EL (cell line): ENCODE measurements at regions not wholly inside any gene's neighbourhood (a gene's known extent, or its start where the extent isn't known, plus 50 kb on each side); places are given as distances from the start of the nearest gene placed in this dataset.

Experiments used
- DNase-seq: peaks from one replicate; pipeline ENCODE4 v3.0.0-alpha.2; 2016

GRCh38 chr5:160175438-160176218 is 53.7 kb upstream of the FABP6 start:
- DNase-seq, result no peak

DNA sequence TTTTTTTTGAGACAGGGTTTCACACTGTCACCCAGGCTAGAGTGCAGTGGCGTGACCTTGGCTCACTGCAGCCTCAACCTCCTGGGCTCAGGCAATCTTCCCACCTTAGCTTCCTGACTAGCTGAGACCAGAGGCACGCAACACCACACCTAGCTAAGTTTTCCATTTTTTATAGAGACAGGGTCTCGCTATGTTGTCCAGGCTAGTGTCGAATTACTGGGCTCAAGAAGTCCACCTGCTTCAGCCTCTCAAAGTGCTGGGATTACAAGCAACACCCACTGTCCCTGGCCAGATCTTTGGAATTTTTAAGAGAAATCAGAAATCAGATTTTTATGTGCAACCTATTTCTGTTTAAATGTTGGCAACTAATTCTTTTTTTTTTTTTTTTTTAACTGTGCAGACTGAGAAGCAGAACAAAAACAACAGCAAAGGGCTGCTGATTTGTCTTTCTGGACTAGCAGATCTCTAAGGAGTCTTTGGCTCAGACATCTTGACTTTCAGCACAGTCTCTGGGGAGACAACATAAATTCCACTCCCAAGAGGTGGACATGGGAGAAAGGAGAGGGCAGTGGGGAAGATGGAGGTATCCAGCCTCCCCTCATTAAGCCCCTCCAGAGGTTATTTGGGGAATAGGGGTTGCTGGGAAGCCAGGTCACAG is 54.4 kb upstream of the FABP6 start:
- DNase-seq, result no peak

DNA sequence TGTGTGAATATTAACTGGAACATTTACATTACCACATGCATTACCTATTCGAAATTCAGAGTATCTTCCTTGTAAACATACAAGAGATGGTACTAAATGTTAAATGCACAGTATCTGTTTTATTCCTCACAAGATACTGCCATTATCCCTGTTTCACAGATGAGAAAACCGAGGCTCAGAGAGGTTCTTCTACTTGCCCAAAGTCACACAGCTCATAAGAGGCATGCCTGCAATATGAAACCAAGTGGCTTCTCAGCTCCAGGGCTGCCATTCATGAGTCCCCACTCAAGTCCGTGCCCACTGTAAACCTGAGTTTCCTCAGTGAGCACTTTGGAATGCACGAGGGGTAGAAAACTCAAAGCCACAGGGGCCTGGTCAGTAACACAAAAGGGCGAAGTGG is 55.0 kb upstream of the FABP6 start:
- no peak for DNase-seq

DNA sequence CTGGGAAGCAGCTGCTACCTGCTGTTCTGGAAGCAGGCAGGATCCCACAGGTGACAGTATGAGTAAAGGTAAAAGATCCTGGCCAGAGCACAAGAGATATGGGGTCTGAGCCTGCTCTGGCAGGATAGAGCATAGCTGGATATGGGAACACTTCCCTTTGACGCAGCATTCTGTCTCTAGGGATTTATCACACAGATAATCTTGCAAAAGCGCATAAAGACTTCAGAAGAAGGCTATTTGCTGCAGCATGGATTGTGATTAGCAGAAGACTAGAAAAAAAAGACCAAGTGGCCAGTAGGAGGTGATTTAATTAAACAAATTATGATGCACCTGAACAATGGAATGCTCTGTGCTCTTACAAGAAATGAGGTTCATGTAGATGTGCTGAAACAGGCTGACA is 52.4 kb upstream of the PWWP2A start:
- DNase-seq, result no peak

- DNase-seq, result peak; percentile 94
These were observed 50.1 kb upstream of the PWWP2A start for GRCh38 chr5:160169326-160169725.
